GM13977 (cell line): ENCODE measurements at regions not wholly inside any gene's neighbourhood (a gene's known extent, or its start where the extent isn't known, plus 50 kb on each side); places are given as distances from the start of the nearest gene placed in this dataset.

ENCODE experiments used
- DNase-seq: peaks from one replicate; pipeline ENCODE4 v3.0.0; 2012; ENCODE audit warnings: low spot score
- in situ Hi-C: fragments of 300-500 bp; cut with MboI; formaldehyde crosslinking; loops from one replicate; pipeline ENCODE4 v1.12.0; 2022; ENCODE audit warnings: low sequenced_read_pairs, low pct_unique_long_range_greater_than_20kb, mixed read lengths, inconsistent platforms; ENCODE audit not compliant: unreplicated experiment
- TF ChIP-seq, protein P1 (sequence below): IDR thresholded peaks from 2 replicates; pipeline ENCODE4 v1.5.1; 2012; ENCODE audit warnings: mild to moderate bottlenecking, control low read depth; ENCODE audit not compliant: insufficient read depth; ENCODE audit errors: extremely low read depth, missing control alignments

DNA sequence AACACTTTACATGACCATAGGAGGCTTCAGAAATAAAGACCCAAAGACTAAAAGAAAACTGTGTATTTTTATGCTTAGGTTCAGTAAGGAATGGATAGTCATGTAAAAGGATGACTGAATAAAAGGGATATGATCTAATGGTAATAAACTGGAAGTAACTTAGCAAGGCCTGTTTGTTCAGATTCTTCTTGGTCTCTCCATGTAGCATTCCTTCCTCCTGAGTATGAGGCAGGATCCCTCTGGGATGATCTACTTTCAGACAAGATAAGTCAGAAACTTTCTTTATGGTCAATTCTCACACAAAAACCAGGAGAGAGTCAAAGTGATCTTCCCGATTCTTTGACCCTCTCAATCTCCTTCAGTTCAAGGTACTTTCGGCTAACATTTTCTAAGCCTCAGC is 340.8 kb upstream of the DCBLD2 start:
- no peak for DNase-seq
- TF ChIP-seq, protein P1, sequence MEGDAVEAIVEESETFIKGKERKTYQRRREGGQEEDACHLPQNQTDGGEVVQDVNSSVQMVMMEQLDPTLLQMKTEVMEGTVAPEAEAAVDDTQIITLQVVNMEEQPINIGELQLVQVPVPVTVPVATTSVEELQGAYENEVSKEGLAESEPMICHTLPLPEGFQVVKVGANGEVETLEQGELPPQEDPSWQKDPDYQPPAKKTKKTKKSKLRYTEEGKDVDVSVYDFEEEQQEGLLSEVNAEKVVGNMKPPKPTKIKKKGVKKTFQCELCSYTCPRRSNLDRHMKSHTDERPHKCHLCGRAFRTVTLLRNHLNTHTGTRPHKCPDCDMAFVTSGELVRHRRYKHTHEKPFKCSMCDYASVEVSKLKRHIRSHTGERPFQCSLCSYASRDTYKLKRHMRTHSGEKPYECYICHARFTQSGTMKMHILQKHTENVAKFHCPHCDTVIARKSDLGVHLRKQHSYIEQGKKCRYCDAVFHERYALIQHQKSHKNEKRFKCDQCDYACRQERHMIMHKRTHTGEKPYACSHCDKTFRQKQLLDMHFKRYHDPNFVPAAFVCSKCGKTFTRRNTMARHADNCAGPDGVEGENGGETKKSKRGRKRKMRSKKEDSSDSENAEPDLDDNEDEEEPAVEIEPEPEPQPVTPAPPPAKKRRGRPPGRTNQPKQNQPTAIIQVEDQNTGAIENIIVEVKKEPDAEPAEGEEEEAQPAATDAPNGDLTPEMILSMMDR = no peak
- in situ Hi-C loops = no loop called here

DNA sequence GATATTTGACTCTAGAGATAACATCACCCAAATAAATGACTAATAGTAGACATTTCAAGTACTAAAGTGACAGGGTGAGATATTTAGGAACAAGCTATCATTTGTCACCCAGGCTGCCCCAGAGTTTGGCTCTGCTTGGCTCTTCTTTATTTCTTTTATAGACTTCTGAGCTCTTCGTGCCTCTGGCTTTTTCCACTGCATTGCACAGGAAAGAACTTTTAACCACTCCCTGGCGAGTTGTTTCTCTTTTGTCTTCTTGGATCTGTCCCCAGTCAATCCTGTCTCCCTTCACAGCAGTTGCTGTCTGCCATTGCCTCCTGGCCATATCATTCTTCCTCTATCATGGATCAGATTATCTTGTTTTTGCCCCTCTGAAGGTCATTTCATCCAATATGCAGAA is 339.2 kb upstream of the DCBLD2 start:
- TF ChIP-seq, protein P1 = no peak
- DNase-seq = no peak
- in situ Hi-C loops = no loop called here

DNA sequence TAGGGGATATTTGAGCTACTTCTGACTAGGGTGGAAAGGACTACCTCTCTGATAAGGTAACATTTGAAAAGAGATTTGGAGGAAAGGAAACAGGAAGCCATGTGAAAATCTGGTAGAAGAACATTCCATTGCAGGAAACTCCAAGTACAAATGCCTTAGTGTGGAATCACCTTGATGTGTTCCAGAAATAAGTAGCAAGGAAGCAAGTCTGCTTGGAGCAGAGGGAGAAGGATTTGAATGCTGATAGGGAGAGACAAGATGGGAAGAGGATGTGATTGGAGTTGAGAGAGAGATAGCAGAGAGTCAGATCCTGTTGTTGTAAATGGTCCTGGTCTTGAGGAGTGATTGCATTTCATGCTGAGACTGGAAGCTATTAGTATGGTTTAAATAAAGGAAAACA is 335.1 kb upstream of the DCBLD2 start:
- TF ChIP-seq, protein P1 = no peak
- in situ Hi-C loops = no loop called here
- DNase-seq = no peak

DNA sequence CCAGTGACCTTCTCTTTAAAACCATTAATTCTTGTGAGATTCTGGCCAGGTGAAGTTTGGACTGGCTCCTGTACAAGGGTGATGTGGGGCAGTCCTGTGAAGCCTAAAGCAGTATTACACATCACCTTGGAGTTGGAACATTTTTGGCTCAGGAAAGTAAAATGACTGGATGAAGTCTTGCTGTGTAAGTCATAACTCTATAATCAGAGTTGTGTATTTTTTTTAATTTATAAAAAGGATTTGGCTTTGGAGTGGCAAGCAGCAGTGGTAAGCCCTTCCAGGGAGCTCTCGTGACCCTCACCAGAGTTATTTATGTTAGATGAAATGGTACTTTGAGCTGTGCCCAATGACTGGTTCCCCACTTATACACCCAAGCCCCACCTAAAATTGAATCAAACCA is 331.2 kb upstream of the DCBLD2 start:
- TF ChIP-seq, protein P1 = no peak
- no peak for DNase-seq
- in situ Hi-C loops = no loop called here

DNA sequence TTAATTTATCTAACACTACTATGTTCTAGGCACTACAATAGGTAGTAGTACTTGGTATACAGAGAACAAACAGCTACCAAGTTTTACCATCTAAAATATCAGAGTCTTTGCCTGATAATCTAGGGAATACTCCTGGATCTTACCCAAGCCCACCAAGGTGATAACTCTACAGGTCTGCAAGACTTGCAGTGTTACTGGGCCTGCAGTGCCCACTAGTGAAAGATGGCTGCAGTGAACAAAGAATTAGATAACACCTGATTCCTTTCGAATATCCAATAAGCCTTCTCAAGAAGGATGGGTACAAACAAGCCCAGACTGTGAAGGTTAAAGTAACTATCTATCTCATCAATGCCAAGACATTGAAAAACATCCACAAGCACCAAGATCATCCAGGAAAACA is 317.0 kb upstream of the DCBLD2 start:
- TF ChIP-seq, protein P1 = no peak
- DNase-seq = no peak
- in situ Hi-C loops = no loop called here

DNA sequence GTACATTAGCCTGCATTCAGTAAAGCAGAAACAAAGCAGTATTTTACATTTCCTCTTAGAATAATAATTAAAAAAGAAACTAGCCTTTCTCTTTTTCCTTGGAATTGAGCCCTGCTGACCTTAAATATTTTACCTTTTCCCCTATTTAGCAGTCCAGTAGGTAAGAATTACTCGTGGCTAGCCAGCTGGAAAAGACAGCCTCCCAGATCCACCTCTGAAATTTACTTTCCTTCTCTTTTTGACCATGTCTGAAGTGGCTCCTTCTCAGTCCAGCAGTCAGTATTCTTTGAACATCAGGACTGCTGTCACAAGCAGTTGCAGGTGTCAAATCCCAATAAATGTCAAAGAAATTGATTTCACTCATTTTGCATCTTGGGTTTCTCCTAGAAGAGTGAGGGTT is 311.5 kb upstream of the DCBLD2 start:
- no peak for DNase-seq
- TF ChIP-seq, protein P1 = no peak
- in situ Hi-C loops = no loop called here

DNA sequence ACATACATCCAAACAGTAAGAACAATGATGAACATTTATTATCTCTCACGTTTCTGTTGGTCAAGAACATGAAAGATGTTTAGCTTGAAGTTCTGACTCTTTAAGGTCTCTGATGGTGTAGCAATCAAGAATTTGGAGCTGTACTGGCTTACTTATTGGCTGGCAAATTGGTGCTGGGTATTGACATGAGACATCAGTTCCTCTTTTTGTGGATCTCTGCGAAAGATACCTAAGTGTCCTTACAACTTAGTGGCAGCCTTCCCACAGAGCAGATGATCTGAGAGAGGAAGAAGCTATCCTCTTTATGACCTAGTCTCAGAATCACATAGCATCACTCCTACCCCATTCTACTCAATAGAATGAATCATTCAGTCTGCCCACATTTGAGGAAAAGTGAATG is 309.8 kb upstream of the DCBLD2 start:
- DNase-seq = no peak
- in situ Hi-C loops = no loop called here
- TF ChIP-seq, protein P1 = no peak
